KMS-11 (cell line): ENCODE measurements at regions not wholly inside any gene's neighbourhood (a gene's known extent, or its start where the extent isn't known, plus 50 kb on each side); places are given as distances from the start of the nearest gene placed in this dataset.

Experiments
- H2AFZ ChIP-seq: fragments of 200-600 bp; sonication (generic); 2 replicates; pipeline ENCODE4 v1.6.1; 2016; ENCODE audit warnings: antibody characterized with exemption, mixed run types, low read depth
- H3K27ac ChIP-seq: fragments of 200-600 bp; sonication (generic); 2 replicates; pipeline ENCODE4 v1.6.1; 2016; ENCODE audit warnings: mild to moderate bottlenecking, mixed run types
- H3K27me3 ChIP-seq: fragments of 200-600 bp; sonication (generic); 2 replicates; pipeline ENCODE4 v1.6.1; 2017; ENCODE audit warnings: mild to moderate bottlenecking, low read depth, mixed run types, moderate library complexity; ENCODE audit not compliant: insufficient read depth
- H3K36me3 ChIP-seq: fragments of 200-600 bp; sonication (generic); 2 replicates; pipeline ENCODE4 v1.6.1; 2017; ENCODE audit warnings: mild to moderate bottlenecking, mixed run types; ENCODE audit not compliant: insufficient read depth
- H3K4me1 ChIP-seq: fragments of 200-600 bp; sonication (generic); 2 replicates; pipeline ENCODE4 v1.6.1; 2016; ENCODE audit warnings: mild to moderate bottlenecking, low read depth, mixed run types; ENCODE audit not compliant: poor library complexity, severe bottlenecking
- H3K4me2 ChIP-seq: fragments of 200-600 bp; sonication (generic); 2 replicates; pipeline ENCODE4 v1.7.0; 2016; ENCODE audit warnings: mild to moderate bottlenecking, mixed run types
- H3K4me3 ChIP-seq: fragments of 200-600 bp; sonication (generic); IDR thresholded peaks from 2 replicates; pipeline ENCODE4 v1.6.1; 2017; ENCODE audit warnings: low read depth, low read length, mixed read lengths; ENCODE audit not compliant: insufficient read depth
- H3K79me2 ChIP-seq: fragments of 200-600 bp; sonication (generic); 2 replicates; pipeline ENCODE4 v1.6.1; 2016; ENCODE audit warnings: low read depth, mixed run types; ENCODE audit not compliant: insufficient read depth
- H3K9ac ChIP-seq: fragments of 200-600 bp; sonication (generic); 2 replicates; pipeline ENCODE4 v1.6.1; 2016; ENCODE audit warnings: mild to moderate bottlenecking, mixed run types
- H4K20me1 ChIP-seq: fragments of 200-600 bp; sonication (generic); 2 replicates; pipeline ENCODE4 v1.6.1; 2016; ENCODE audit warnings: mild to moderate bottlenecking, mixed run types; ENCODE audit not compliant: insufficient read depth
- TF ChIP-seq, protein P1 (sequence below): fragments of 200-600 bp; sonication (generic); conservative IDR thresholded peaks from 2 replicates; pipeline ENCODE4 v1.6.1; 2017; ENCODE audit warnings: low read depth, mild to moderate bottlenecking, antibody characterized with exemption, low read length, moderate library complexity, mixed read lengths

DNA sequence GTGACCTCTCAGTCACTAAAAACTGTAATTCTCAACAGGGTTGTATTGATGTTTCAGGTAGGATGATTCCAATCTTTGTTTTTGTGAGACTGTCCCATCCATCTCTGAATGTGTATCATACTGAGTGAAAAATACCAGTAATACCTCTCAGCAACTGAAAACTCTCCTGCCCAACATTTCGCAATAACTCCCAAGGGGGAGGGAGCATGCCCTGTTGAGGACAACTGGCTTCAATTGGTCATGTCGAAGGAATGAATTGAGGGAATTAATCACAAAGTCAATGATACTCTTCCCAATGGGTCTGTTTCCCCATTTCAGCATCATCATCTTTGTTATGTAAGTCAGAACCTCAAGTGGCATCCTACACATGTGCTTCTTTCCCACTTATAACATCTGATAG, 102.4 kb upstream of the E2F7 start:
- Histone ChIP-seq H3K27ac (no peak overlapping the region), H3K4me1 (no peaks in the 10 kb centered on the region), H3K27me3 (no peaks in the 10 kb centered on the region), H4K20me1 (no peaks in the 10 kb centered on the region), H2AFZ (no peak overlapping the region), H3K79me2 (no peaks in the 10 kb centered on the region), H3K4me3 (no peak overlapping the region), H3K4me2 (no peak overlapping the region), H3K9ac (no peak overlapping the region), H3K36me3 (no peaks in the 10 kb centered on the region)
- TF ChIP-seq, protein P1, sequence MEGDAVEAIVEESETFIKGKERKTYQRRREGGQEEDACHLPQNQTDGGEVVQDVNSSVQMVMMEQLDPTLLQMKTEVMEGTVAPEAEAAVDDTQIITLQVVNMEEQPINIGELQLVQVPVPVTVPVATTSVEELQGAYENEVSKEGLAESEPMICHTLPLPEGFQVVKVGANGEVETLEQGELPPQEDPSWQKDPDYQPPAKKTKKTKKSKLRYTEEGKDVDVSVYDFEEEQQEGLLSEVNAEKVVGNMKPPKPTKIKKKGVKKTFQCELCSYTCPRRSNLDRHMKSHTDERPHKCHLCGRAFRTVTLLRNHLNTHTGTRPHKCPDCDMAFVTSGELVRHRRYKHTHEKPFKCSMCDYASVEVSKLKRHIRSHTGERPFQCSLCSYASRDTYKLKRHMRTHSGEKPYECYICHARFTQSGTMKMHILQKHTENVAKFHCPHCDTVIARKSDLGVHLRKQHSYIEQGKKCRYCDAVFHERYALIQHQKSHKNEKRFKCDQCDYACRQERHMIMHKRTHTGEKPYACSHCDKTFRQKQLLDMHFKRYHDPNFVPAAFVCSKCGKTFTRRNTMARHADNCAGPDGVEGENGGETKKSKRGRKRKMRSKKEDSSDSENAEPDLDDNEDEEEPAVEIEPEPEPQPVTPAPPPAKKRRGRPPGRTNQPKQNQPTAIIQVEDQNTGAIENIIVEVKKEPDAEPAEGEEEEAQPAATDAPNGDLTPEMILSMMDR = no peak

DNA sequence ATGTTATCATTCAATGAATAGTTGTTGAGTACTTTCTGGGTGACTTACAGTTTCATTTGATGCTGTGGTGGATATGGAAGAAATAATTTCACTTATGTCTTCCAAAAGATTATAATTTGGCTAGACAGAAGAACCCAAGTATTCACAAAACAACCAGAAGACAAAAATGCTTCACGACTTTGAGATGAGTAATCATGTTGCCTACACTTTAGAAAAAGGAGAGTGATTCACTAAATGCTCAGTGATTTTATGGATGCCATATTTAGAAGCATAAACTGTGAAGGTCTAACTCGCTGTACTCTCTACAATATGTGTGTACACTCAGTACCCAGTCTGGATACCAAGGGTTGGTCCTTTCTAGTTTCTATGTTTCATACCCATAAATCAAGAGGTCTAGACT, 101.3 kb upstream of the E2F7 start:
- Histone ChIP-seq H3K4me1 (no peaks in the 10 kb centered on the region), H3K27ac (no peak overlapping the region), H2AFZ (no peak overlapping the region), H3K4me3 (no peak overlapping the region), H4K20me1 (no peaks in the 10 kb centered on the region), H3K9ac (no peak overlapping the region), H3K36me3 (no peaks in the 10 kb centered on the region), H3K79me2 (no peaks in the 10 kb centered on the region), H3K4me2 (no peak overlapping the region), H3K27me3 (no peaks in the 10 kb centered on the region)
- TF ChIP-seq, protein P1 = no peak

DNA sequence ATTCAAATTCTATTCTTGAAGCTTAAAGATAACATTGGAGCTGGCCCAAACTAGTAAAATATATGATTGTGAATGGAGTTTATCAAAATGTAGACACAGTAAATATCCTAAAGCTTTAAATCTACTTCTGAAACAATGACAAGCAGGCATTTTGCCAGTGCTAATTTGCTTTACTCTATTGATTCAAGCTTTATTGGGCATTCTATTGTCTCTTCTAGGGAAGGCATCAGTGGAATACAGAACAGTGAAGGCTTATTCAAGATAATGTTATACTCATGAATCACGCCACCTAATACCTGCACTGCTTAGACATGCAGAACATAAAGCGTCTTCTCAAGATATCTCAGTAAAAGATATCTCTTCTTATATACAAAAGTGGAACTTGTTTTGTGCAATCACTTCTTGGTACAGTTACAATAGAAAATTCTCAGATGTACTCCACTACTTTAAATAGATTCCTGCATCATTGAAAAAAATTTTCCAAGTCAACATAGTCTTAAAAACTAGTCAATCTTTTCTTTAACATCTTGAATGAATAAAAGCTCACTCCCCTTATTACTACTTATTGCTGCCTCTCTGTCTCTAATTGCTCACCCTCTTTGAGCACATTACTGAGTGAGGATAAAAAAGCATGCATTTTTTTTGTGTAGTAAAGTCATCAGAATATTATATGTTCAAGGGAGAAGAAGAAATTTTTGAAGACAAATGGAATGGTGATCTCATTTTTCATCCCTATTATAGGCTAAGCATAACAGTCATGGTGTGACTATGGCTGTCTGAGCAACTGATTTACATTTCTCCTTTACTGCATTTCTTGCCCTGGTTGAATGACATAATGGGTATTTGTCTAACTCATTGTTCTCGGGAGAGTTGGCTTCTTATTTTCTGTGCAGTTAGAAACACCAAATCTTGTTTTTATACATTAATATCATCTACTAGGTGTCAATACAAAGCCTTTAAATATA, 98.0 kb upstream of the E2F7 start:
- Histone ChIP-seq H3K9ac (no peak overlapping the region), H4K20me1 (no peaks in the 10 kb centered on the region), H3K4me1 (no peaks in the 10 kb centered on the region), H3K4me2 (no peak overlapping the region), H3K4me3 (no peak overlapping the region), H3K79me2 (no peaks in the 10 kb centered on the region), H3K27me3 (no peaks in the 10 kb centered on the region), H3K27ac (no peak overlapping the region), H2AFZ (no peak overlapping the region), H3K36me3 (no peaks in the 10 kb centered on the region)
- TF ChIP-seq, protein P1 = no peak

DNA sequence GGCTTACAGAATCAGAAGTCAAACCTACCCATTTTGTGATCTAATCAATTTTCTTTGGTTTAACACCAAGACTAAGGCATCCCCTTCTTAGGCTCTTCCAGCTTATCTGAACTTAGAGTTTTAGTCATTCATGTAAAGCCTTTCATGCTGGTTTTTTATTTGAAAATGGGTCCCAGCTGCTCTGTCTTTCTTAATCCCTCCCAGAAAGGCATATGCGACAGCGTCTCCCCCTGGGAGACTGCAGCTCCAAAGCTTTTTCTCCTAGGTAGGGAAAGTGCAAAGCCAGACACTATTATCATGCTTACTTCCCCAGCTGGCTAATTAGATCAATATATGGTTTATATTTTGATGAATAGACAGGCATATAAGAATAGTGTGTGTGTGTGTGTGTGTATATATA, 96.6 kb upstream of the E2F7 start:
- Histone ChIP-seq H3K4me1 (no peaks in the 10 kb centered on the region), H3K4me2 (no peak overlapping the region), H3K4me3 (no peak overlapping the region), H3K36me3 (no peaks in the 10 kb centered on the region), H4K20me1 (no peaks in the 10 kb centered on the region), H3K79me2 (no peaks in the 10 kb centered on the region), H2AFZ (no peak overlapping the region), H3K27ac (no peak overlapping the region), H3K9ac (no peak overlapping the region), H3K27me3 (no peaks in the 10 kb centered on the region)
- TF ChIP-seq, protein P1 = no peak
